Thyroid gland (tissue), 4 donors: ENCODE measurements at regions not wholly inside any gene's neighbourhood (a gene's known extent, or its start where the extent isn't known, plus 50 kb on each side); places are given as distances from the start of the nearest gene placed in this dataset.

Experiments
- CTCF ChIP-seq, 6 experiments: fragments of 200-600 bp in 3 of 6; fragments of 450-650 bp in 3 of 6; sonication (generic) in 3 of 6; IDR thresholded peaks; one replicate each; pipeline ENCODE4 v1.5.1; 2016 to 2019; ENCODE audit warnings: antibody characterized with exemption in 6 of 6, mild to moderate bottlenecking in 2 of 6, inconsistent platforms in 1 of 6, moderate library complexity in 1 of 6
- POLR2A ChIP-seq, 2 donors: fragments of 450-650 bp; IDR thresholded peaks; one replicate each; pipeline ENCODE4 v1.6.1; 2017; ENCODE audit warnings: antibody characterized with exemption in 2 of 2, mild to moderate bottlenecking in 2 of 2, moderate library complexity in 1 of 2

- TF ChIP-seq CTCF (IDR thresholded peaks at IDR 0.05) (no peak), POLR2A (IDR thresholded peaks at IDR 0.05) (no peak)
These were observed 120.4 kb upstream of the NSMCE3 start for GRCh38 chr15:29390051-29390450.
